Progenitor cell of endocrine pancreas (in vitro differentiated cells): ENCODE measurements at regions not wholly inside any gene's neighbourhood (a gene's known extent, or its start where the extent isn't known, plus 50 kb on each side); places are given as distances from the start of the nearest gene placed in this dataset.

Experiments used
- DNase-seq: peaks from one replicate; pipeline ENCODE4 v3.0.0; 2021; ENCODE audit warnings: low spot score; ENCODE audit not compliant: unreplicated experiment
- H3K27ac Mint-ChIP-seq: 2 replicates; pipeline ENCODE4 v1.8.0; 2021; ENCODE audit warnings: mild to moderate bottlenecking, moderate library complexity, mixed read lengths
- H3K27me3 Mint-ChIP-seq: 2 replicates; pipeline ENCODE4 v1.8.0; 2021; ENCODE audit warnings: mixed read lengths
- H3K36me3 Mint-ChIP-seq: 2 replicates; pipeline ENCODE4 v1.8.0; 2022; ENCODE audit warnings: mixed read lengths; ENCODE audit not compliant: insufficient read depth
- H3K4me1 Mint-ChIP-seq: 2 replicates; pipeline ENCODE4 v1.8.0; 2021; ENCODE audit warnings: low read depth, mixed read lengths
- H3K4me3 Mint-ChIP-seq: 2 replicates; pipeline ENCODE4 v1.8.0; 2021; ENCODE audit warnings: low read depth, mild to moderate bottlenecking, moderate library complexity, mixed read lengths
- H3K9me3 Mint-ChIP-seq: 2 replicates; pipeline ENCODE4 v1.8.0; 2021; ENCODE audit warnings: low read depth, mixed read lengths
- CTCF ChIP-seq: fragments of 200-600 bp; sonication (generic); IDR thresholded peaks from one replicate; pipeline ENCODE4 v1.5.0; 2021; ENCODE audit warnings: antibody characterized with exemption, mild to moderate bottlenecking; ENCODE audit not compliant: unreplicated experiment

- Mint-ChIP-seq H3K27ac (no peak overlapping the region), H3K4me1 (peaks cover 17% of the 10 kb centered on the region), H3K9me3 (peaks cover 11% of the 10 kb centered on the region), H3K4me3 (no peak overlapping the region), H3K27me3 (no peaks in the 10 kb centered on the region), H3K36me3 (no peaks in the 10 kb centered on the region)
- TF ChIP-seq CTCF = no peak
- no peak for DNase-seq
Measured at GRCh38 chr2:159867567-159868361, 69.8 kb upstream of the CD302 start.

- Mint-ChIP-seq H3K9me3 (peaks cover 11% of the 10 kb centered on the region), H3K4me3 (no peak overlapping the region), H3K4me1 (peaks cover 17% of the 10 kb centered on the region), H3K36me3 (no peaks in the 10 kb centered on the region), H3K27me3 (no peaks in the 10 kb centered on the region), H3K27ac (no peak overlapping the region)
- TF ChIP-seq CTCF = no peak
- no peak for DNase-seq
Measured at GRCh38 chr2:159863526-159864160, 65.6 kb upstream of the CD302 start.

- Mint-ChIP-seq H3K27me3 (no peaks in the 10 kb centered on the region), H3K4me3 (no peak overlapping the region), H3K4me1 (peaks cover 4% of the 10 kb centered on the region), H3K36me3 (no peaks in the 10 kb centered on the region), H3K27ac (no peak overlapping the region), H3K9me3 (peaks cover 11% of the 10 kb centered on the region)
- no peak for TF ChIP-seq CTCF
- DNase-seq = no peak
Measured at GRCh38 chr2:159860581-159861310, 62.7 kb upstream of the CD302 start.

GRCh38 chr2:159859583-159859982 lies 61.6 kb upstream of the CD302 start:
- Mint-ChIP-seq H3K36me3 (no peaks in the 10 kb centered on the region), H3K4me1 (peaks cover 6% of the 10 kb centered on the region), H3K27ac (no peak overlapping the region), H3K4me3 (no peak overlapping the region), H3K27me3 (no peaks in the 10 kb centered on the region), H3K9me3 (peaks cover 10% of the 10 kb centered on the region)
- TF ChIP-seq CTCF = no peak
- DNase-seq = no peak

GRCh38 chr2:159856760-159857159 lies 58.8 kb upstream of the CD302 start:
- H3K4me3 Mint-ChIP-seq = no peak overlapping the region
- peaks cover 9% of the 10 kb centered on the region for H3K4me1 Mint-ChIP-seq
- no peaks in the 10 kb centered on the region for H3K27me3 Mint-ChIP-seq
- H3K9me3 Mint-ChIP-seq = no peaks in the 10 kb centered on the region
- H3K36me3 Mint-ChIP-seq = no peaks in the 10 kb centered on the region
- DNase-seq = no peak
- no peak for TF ChIP-seq CTCF
- no peak overlapping the region for H3K27ac Mint-ChIP-seq
